ENCODE measurements at regions not wholly inside any gene's neighbourhood (a gene's known extent, or its start where the extent isn't known, plus 50 kb on each side); places are given as distances from the start of the nearest gene placed in this dataset.

DNA sequence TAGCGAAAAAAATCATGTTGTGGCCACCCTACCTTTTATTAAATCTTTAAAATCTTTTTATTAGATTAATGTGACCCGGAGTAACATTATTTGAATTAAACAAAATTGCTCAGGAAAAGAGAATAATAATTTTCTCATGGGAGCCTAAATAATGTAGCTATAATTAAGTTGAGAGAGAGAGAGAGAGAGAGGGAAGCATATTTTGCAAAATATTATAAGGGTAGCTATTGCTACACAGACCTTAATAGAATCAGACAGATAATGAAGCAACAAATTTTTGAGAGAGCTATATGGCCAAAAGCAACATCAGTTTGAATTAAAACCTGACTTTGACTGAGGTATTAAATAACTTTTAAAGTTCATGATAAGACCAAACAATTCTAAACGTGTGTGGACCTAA, 703.5 kb downstream of the TMTC2 start:
- Histone ChIP-seq H3K27me3 (no peaks in the 10 kb centered on the region), H3K4me3 (no peak overlapping the region), H3K27ac (no peak overlapping the region), H3K36me3 (no peaks in the 10 kb centered on the region), H3K4me1 (no peaks in the 10 kb centered on the region), H3K9me3 (no peaks in the 10 kb centered on the region)
- 73 to 76% methylated on average over 3 of the region's 3 CpGs for WGBS, 2 donors
- no peak for DNase-seq (ENCODE audit: low spot score in 2 of 2)
- TF ChIP-seq EP300 (IDR thresholded peaks at IDR 0.05) (no peak), CTCF (IDR thresholded peaks at IDR 0.05) (no peak), POLR2A (IDR thresholded peaks at IDR 0.05) (no peak)

GRCh38 chr12:83389237-83389996, 702.7 kb downstream of the TMTC2 start:
- no peaks in the 10 kb centered on the region for H3K9me3 ChIP-seq
- no peaks in the 10 kb centered on the region for H3K36me3 ChIP-seq
- no peak for TF ChIP-seq CTCF (IDR thresholded peaks at IDR 0.05)
- no peak for TF ChIP-seq EP300 (IDR thresholded peaks at IDR 0.05)
- no peak for TF ChIP-seq POLR2A (IDR thresholded peaks at IDR 0.05)
- no peak overlapping the region for H3K4me3 ChIP-seq
- H3K27ac ChIP-seq = no peak overlapping the region
- H3K4me1 ChIP-seq = no peaks in the 10 kb centered on the region
- no peak for DNase-seq (ENCODE audit: low spot score in 2 of 2)
- WGBS, 2 donors = 79% methylated on average over 16 of the region's 16 CpGs
- no peaks in the 10 kb centered on the region for H3K27me3 ChIP-seq

DNA sequence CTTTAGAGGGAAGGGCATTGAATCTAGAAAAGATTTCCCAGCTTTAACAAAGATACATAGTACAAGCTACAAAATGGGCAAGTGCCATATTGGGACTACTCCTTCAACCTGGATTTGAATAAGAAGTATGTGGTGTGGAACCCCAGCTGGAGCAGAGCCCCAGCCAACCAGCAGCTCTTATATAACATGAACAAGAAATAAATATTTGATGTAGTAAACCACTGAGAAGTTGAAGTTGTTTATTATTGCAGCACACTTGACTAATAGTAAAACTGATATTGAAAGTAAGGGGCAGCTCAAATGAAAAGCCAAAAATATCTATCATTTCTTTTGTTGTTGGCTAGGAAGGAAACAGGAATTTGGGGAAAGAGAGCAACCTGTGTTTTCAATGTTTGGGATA, 701.8 kb downstream of the TMTC2 start:
- no peaks in the 10 kb centered on the region for H3K36me3 ChIP-seq
- DNase-seq (ENCODE audit: low spot score in 2 of 2) = no peak
- H3K27ac ChIP-seq = no peak overlapping the region
- TF ChIP-seq EP300 (IDR thresholded peaks at IDR 0.05) (no peak), POLR2A (IDR thresholded peaks at IDR 0.05) (no peak), CTCF (IDR thresholded peaks at IDR 0.05) (no peak)
- H3K9me3 ChIP-seq = no peaks in the 10 kb centered on the region
- no peaks in the 10 kb centered on the region for H3K27me3 ChIP-seq
- no peaks in the 10 kb centered on the region for H3K4me1 ChIP-seq
- H3K4me3 ChIP-seq = no peak overlapping the region

DNA sequence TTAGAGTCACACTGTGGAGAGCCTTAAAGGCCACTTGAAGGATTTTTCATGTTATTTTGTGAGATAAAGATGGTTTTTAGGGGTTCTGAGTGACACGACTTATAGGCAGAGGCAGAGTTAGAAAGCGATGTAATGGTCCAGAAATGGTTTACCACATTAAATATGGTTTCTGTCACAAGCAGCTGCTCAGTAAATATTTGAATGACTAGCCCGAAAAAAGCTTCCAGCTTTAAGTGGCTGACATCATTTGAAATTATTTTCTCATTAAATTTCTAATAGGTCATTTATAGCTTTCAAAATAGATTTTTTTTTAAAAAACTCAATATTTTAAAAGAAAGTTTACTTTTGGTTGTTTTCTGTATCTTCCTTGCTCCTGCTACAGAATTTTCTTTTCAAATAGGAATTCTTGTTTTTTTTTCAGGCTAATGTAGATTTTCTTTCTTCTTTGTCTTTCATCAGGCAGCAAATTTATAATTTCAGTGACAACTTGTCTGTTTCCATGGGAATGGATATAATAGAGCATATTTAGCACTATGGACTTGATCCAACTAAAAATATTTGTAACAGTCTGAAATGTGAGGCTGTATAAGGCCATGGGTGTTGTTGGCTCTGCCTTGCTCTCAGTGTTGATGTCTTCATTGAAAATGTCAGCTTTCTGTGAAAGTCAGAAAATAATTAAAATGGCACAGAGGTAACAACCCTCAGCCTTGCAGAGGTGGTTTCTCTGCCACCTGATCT, 700.0 kb downstream of the TMTC2 start:
- no peak overlapping the region for H3K4me3 ChIP-seq
- H3K27ac ChIP-seq = no peak overlapping the region
- H3K36me3 ChIP-seq = no peaks in the 10 kb centered on the region
- TF ChIP-seq POLR2A (IDR thresholded peaks at IDR 0.05) (no peak), EP300 (IDR thresholded peaks at IDR 0.05) (no peak), CTCF (IDR thresholded peaks at IDR 0.05) (no peak)
- H3K27me3 ChIP-seq = no peaks in the 10 kb centered on the region
- no peaks in the 10 kb centered on the region for H3K4me1 ChIP-seq
- 56 to 70% methylated on average over 3 of the region's 3 CpGs for WGBS, 2 donors
- DNase-seq (ENCODE audit: low spot score in 2 of 2) = no peak
- H3K9me3 ChIP-seq = no peaks in the 10 kb centered on the region

GRCh38 chr12:83378186-83378727, 691.6 kb downstream of the TMTC2 start:
- TF ChIP-seq EP300 (IDR thresholded peaks at IDR 0.05) = no peak
- TF ChIP-seq CTCF (IDR thresholded peaks at IDR 0.05) = no peak
- TF ChIP-seq POLR2A (IDR thresholded peaks at IDR 0.05) = no peak
- Histone ChIP-seq H3K27ac (no peak overlapping the region), H3K36me3 (no peaks in the 10 kb centered on the region), H3K27me3 (no peaks in the 10 kb centered on the region), H3K4me1 (no peaks in the 10 kb centered on the region), H3K4me3 (no peak overlapping the region), H3K9me3 (no peaks in the 10 kb centered on the region)
- WGBS, 2 donors = 85% methylated on average over 1 of the region's 1 CpG
- no peak for DNase-seq (ENCODE audit: low spot score in 2 of 2)
